Stimulated activated naive CD8-positive, alpha-beta T cell treated with anti-CD3 and anti-CD28 coated beads, Interleukin-15, amount 100 ng/mL, for 72 hours (primary cell): ENCODE measurements at regions not wholly inside any gene's neighbourhood (a gene's known extent, or its start where the extent isn't known, plus 50 kb on each side); places are given as distances from the start of the nearest gene placed in this dataset.

Experiments
- ATAC-seq: fragments of 150-1000 bp; cut with Tn5 transposase; 2 replicates; pipeline ENCODE4 v1.10.0; 2021; ENCODE audit warnings: mild to moderate bottlenecking, moderate library complexity
- DNase-seq, 2 donors: peaks; one replicate each; pipeline ENCODE4 v3.0.0; 2021 to 2022
- H3K27ac Mint-ChIP-seq, 2 donors: one replicate each; pipeline ENCODE4 v1.8.0; 2022; ENCODE audit warnings: mild to moderate bottlenecking in 2 of 2, mixed read lengths in 2 of 2, moderate library complexity in 2 of 2
- H3K27me3 Mint-ChIP-seq: one replicate; pipeline ENCODE4 v1.8.0; 2022; ENCODE audit warnings: mixed read lengths
- H3K4me1 Mint-ChIP-seq: one replicate; pipeline ENCODE4 v1.8.0; 2022; ENCODE audit warnings: mild to moderate bottlenecking, mixed read lengths
- H3K4me3 Mint-ChIP-seq, 2 donors: one replicate each; pipeline ENCODE4 v1.8.0; 2022; ENCODE audit warnings: mild to moderate bottlenecking in 2 of 2, mixed read lengths in 2 of 2, moderate library complexity in 1 of 2
- H3K9me3 Mint-ChIP-seq, 2 donors: one replicate each; pipeline ENCODE4 v1.8.0; 2022; ENCODE audit warnings: mixed read lengths in 2 of 2

DNA sequence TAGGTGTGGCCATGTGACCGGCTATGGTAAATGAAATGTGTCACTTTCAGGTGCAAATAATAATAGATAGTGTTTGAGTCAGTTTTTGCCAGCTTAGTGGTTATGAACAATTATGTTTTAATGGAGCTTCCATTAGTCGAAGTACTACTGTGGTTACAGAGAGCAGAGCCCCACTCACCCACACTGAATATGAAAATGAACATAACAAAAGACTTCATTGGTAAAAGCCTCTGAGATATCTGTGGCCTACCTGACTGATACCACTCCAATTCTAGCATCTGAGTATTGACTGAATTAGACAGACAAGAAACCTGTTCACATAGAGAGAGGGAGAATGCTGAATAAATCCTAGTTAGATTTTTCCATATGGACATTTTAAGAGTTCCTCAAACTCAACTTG lies 405.6 kb downstream of the BRINP1 start:
- Mint-ChIP-seq H3K4me1 (no peaks in the 10 kb centered on the region), H3K9me3 (peaks cover 0 to 11% of the 10 kb centered on the region in 2 donors), H3K27ac (no peak overlapping the region), H3K27me3 (no peaks in the 10 kb centered on the region), H3K4me3 (no peak overlapping the region)
- DNase-seq: no peak
- no peak for ATAC-seq

DNA sequence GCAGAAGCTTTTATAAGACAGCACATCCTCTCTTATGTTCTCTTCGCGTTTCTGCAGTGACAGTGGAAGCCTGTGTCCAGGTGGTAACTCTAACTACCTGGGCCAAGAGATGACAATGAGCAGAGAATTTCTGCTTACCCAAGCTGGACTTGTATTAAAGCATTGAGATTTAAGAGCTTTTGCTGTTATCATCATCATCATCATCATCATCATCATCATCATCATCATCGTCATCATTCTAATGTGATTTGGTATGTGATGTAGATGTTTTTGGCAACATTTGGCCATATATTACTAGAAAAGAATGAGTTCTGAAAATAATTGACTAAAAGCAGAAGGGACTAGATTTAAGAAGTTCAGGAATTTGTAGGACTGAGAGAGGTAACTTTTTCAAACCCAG lies 401.3 kb downstream of the BRINP1 start:
- H3K27ac Mint-ChIP-seq: no peak overlapping the region
- H3K4me3 Mint-ChIP-seq: no peak overlapping the region
- H3K27me3 Mint-ChIP-seq: no peaks in the 10 kb centered on the region
- H3K9me3 Mint-ChIP-seq: peaks cover 13 to 15% of the 10 kb centered on the region in 2 donors
- DNase-seq (no peak), ATAC-seq (no peak)
- H3K4me1 Mint-ChIP-seq: no peaks in the 10 kb centered on the region

DNA sequence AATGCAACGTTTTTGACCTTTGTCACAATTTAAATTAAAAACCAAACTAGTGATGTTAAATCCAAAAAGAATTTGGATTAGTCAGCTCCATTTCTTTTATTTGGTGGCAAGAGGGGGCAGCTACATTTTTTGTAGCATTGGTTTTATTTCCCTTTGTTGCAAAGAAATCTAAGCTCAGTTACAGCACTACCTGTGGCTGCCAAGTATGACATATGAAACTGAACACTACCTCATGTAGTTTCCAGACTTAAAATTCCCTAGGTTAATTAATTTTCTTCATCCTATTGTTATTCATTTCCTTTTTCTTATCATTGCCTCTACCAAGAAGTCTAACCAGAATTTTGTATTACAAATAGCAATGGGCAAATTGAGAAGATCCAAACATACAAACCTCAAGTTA lies 393.5 kb downstream of the BRINP1 start:
- Mint-ChIP-seq H3K9me3 (peaks cover 1 to 4% of the 10 kb centered on the region in 2 donors), H3K27ac (no peak overlapping the region), H3K4me3 (no peak overlapping the region), H3K4me1 (no peaks in the 10 kb centered on the region), H3K27me3 (no peaks in the 10 kb centered on the region)
- DNase-seq: no peak
- no peak for ATAC-seq

DNA sequence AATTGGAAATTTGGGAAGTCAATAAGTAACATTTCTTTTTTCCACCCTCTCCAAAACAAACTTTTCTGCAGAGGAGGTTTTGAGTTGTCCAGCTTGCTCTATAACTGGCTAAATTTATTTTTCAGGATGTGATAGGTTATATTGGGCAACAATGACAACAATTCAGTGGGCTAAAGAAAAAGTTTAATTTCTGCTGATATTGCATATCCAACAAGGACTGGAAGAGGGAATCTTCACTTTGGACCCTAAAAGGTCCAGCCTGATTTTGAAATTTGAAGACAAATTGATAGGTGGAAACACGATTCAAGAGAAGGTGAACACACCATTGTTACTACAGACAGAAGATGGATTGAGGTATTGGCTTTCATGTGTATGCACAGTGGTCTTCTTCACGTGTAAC lies 393.1 kb downstream of the BRINP1 start:
- DNase-seq: no peak
- H3K9me3 Mint-ChIP-seq: no peaks in the 10 kb centered on the region
- H3K27me3 Mint-ChIP-seq: no peaks in the 10 kb centered on the region
- no peak overlapping the region for H3K27ac Mint-ChIP-seq
- H3K4me3 Mint-ChIP-seq: no peak overlapping the region
- no peaks in the 10 kb centered on the region for H3K4me1 Mint-ChIP-seq
- no peak for ATAC-seq

DNA sequence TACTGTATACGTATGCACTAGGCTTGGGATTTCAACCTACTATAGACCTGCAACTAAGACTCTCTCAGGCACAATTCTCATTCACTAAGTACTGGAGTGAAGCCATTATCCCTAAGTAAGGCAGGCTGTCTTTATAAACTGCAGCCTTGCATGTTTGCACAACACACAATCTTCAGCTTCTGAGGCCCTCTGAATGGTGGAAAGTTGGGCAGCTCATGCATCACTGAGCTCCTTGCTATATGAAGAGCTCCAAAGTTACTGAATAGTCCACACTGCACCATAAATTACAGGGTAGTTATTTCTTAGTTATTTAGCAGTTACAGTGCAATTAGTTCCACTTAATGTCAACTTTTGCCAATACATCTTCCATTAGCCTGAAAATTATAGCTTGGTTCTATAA lies 384.6 kb downstream of the BRINP1 start:
- no peaks in the 10 kb centered on the region for H3K4me1 Mint-ChIP-seq
- H3K27ac Mint-ChIP-seq: no peak overlapping the region
- DNase-seq: no peak
- H3K9me3 Mint-ChIP-seq: peaks cover 0 to 7% of the 10 kb centered on the region in 2 donors
- H3K27me3 Mint-ChIP-seq: no peaks in the 10 kb centered on the region
- no peak overlapping the region for H3K4me3 Mint-ChIP-seq
- no peak for ATAC-seq

DNA sequence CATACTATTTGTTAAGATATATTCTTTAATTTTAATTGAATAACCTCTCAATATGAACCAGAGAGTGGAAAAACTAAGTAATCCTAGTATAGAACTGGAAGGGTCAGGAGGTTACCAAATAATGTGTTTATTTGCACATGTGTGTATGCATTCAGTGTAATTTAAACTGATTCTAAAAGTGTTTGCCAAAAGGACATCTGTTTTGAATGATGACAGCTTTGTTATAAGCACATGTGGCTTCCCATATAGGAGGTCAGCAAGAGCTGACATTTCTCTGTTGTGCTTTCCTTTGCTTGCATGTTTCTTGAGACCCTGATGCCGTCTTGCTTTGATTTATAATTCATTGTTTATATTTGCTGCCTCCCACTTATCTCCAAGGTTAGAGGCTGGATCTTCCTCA lies 383.4 kb downstream of the BRINP1 start:
- no peaks in the 10 kb centered on the region for H3K4me1 Mint-ChIP-seq
- no peak overlapping the region for H3K27ac Mint-ChIP-seq
- H3K27me3 Mint-ChIP-seq: no peaks in the 10 kb centered on the region
- peaks cover 7 to 8% of the 10 kb centered on the region in 2 donors for H3K9me3 Mint-ChIP-seq
- ATAC-seq (no peak), DNase-seq (no peak)
- no peak overlapping the region for H3K4me3 Mint-ChIP-seq

DNA sequence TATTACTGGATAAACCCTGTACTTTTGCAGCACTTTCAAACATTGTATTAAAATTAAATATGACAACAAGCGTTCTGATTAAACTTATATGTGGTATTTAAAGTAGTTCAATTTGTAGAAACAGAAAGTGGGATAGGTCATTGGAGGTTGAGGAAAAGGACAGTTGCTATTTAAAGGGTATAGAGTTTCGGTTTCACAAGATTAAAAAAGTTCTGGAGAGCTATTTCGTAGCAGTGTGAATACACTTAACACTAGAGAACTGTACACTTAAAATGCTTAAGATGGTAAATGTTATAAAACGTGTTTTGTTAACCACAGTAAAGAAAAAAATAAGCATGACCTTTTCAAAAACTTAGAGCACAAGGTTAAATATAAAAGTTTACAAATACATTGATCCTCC lies 382.1 kb downstream of the BRINP1 start:
- H3K9me3 Mint-ChIP-seq: peaks cover 7 to 8% of the 10 kb centered on the region in 2 donors
- H3K4me3 Mint-ChIP-seq: no peak overlapping the region
- no peaks in the 10 kb centered on the region for H3K4me1 Mint-ChIP-seq
- DNase-seq (no peak), ATAC-seq (no peak)
- H3K27me3 Mint-ChIP-seq: no peaks in the 10 kb centered on the region
- no peak overlapping the region for H3K27ac Mint-ChIP-seq

DNA sequence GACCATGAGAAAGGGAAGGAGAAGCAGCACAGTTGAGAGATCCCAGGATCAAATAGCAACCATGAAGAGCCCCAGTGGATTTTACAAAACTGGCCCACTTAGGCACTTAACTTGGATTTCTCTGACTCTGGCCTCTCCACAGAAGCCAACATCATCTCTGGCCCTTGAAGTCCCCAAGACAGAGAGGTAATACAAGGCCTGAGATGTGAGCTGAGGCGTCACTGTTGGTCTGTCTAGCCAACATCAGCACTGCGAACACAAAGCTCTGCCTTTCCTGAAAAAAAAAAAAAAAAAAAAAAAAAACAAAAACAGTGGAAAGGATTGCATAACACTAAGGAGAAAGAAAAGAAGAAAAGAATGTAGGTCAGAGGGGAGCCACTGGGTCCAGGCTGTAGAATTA lies 378.3 kb downstream of the BRINP1 start:
- Mint-ChIP-seq H3K4me3 (no peak overlapping the region), H3K27ac (no peak overlapping the region), H3K9me3 (peaks cover 7 to 8% of the 10 kb centered on the region in 2 donors), H3K27me3 (no peaks in the 10 kb centered on the region), H3K4me1 (no peaks in the 10 kb centered on the region)
- no peak for ATAC-seq
- DNase-seq: no peak

DNA sequence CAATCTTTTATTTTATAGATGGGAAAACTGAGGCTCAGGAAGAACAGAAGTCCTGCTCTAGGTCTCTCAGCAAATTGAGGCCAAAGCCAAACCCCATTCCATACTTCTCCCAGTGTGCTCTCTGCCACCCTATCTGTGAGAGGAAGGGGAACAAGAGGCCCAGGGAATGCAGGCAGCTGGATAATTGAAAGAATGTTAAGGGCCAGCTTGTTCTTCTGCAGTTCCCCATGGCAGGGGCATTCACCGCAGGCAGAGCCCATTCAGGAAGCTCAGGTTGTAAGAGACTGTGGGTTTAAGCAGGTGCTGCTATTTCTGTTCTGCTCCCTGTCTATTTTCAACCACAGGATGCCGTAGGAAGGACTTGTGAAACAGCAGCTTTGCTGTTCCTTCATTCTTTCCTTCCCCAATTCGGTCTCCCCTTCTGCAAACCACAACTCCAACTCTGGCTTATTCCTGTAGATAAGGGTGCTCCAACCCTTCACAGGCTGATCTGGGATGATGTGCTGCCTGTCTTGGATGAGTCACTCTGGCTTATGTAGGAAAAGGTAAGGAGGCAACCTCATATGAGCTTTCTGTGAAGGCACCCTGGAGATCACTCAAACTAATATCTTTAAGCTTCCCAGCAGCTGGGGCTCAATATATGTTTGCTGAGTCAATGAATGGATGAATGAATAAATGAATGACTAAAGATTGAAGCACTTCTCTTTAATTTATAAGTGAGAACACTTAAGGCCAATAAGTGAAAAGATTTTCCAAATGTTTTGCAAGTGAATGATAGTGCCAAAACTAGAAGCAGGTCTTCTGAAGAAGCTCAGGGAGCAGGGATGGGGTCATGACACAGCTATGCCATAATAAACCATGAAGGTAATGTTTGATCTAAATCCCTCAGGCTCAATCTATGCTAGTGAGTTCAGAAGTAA lies 377.6 kb downstream of the BRINP1 start:
- Mint-ChIP-seq H3K4me1 (no peaks in the 10 kb centered on the region), H3K9me3 (peaks cover 7 to 8% of the 10 kb centered on the region in 2 donors), H3K4me3 (no peak overlapping the region), H3K27ac (no peak overlapping the region), H3K27me3 (no peaks in the 10 kb centered on the region)
- no peak for DNase-seq
- no peak for ATAC-seq

DNA sequence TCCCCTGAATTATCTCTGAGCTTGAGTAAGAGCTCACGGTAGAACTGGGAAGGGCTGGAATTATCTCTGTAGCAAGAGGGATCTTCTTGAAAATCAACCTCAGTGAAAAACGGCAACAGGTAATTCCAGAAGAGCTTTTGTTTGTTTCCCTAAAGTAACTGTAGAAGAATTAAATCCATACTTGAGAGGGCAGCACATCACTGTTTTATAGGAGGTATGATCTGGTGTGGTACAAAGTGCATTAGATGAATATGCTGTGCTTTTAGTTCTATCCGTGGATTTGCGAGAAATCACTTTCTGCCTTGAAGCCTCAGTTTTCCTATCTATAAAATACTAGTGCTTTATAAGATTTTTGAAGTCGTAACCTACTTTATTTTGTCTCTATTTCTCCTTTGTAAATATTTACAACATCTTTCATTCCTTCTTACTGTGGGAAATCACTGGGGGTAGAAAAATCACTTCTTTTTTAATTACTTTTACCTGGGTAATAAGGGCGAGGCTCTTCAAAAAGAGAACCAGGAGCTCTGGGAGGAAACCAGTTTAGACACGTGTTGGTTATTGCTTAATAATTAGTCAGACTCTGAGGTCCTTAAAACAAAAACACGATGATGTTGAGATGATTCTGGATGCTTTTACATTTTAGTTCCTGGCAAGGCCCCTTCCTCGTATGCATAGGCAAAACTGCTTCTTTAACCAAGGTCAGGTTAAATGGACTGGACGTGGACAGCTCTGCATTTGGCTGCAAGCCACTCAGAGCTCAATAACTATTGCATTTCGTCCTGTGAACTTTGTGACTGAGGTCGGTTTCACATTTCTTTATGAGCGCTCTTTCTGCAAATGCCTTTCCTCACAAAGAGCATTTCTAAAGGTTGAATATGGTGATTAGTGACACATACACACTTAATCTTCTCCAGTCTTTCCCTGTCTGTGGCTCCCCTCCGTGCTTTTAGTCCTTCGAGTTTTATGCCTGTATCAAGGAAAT lies 376.1 kb downstream of the BRINP1 start:
- no peak overlapping the region for H3K4me3 Mint-ChIP-seq

DNA sequence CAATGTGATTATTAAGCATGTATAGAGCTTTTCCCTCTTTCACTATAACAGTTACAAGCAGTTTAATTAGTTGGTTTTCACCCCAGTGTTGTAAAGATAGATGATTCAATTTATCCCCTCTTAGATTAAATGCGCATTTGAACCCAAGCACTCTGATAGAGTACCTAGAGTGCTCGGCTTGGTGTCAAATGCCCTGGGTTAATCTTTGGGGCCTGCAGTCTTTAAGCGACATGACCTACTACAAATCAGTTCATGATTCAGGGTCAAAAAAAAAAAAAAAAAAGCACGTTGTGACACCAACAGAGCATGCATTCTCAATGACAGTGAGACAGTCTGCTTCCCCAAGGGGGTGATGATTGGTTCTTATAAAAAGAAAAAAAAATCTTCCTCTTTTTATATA lies 375.3 kb downstream of the BRINP1 start:
- ATAC-seq (no peak), DNase-seq (no peak)
- Mint-ChIP-seq H3K27me3 (no peaks in the 10 kb centered on the region), H3K4me3 (no peak overlapping the region), H3K27ac (no peak overlapping the region), H3K9me3 (peaks cover 6 to 8% of the 10 kb centered on the region in 2 donors), H3K4me1 (no peaks in the 10 kb centered on the region)

More for the DNA sequence above, 376.1 kb downstream of the BRINP1 start:
- H3K9me3 Mint-ChIP-seq: peaks cover 7 to 8% of the 10 kb centered on the region in 2 donors
- ATAC-seq (no peak), DNase-seq (no peak)
- no peaks in the 10 kb centered on the region for H3K27me3 Mint-ChIP-seq
- no peak overlapping the region for H3K27ac Mint-ChIP-seq
- no peaks in the 10 kb centered on the region for H3K4me1 Mint-ChIP-seq

DNA sequence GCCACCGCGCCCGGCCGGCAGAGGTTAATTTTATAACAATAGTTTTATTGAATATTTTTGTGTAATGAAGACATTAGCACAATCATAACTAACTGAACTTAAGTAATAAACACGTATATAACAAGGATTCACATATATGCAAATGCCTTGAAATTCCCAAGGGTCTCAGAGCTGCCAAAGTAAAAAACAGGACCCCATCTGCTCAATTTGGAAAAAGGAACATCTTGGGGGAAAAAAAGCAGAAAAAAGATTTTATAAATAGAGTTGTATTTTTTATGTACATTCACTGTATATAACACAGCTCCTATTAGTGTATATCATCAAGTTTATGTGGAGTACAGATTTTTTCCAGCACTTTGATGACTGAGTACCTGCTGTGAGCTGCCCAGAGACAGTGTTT lies 366.7 kb downstream of the BRINP1 start:
- H3K27me3 Mint-ChIP-seq: no peaks in the 10 kb centered on the region
- DNase-seq: no peak
- H3K9me3 Mint-ChIP-seq: peaks cover 0 to 4% of the 10 kb centered on the region in 2 donors
- no peak for ATAC-seq
- H3K4me1 Mint-ChIP-seq: no peaks in the 10 kb centered on the region
- no peak overlapping the region for H3K27ac Mint-ChIP-seq
- H3K4me3 Mint-ChIP-seq: no peak overlapping the region

DNA sequence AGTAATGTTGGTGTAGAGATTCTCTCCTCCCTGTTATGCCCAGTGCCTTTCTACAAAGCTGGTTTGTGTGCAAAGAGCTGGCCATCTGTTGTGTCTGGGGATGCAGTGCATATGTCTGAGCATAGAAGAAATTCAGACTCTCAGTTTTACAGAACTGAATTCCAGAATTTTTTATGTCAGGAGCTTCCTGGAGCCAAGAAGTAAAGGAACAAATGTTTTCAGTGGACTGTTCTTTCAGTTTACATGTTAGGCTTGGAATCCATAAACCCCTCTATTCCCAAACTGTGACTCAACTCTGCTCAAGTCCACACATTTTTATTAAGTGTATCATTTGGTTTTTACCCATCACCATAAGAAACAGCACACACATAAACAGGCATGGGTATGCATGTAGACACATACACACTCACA lies 366.0 kb downstream of the BRINP1 start:
- H3K9me3 Mint-ChIP-seq: peaks cover under 1 to 9% of the 10 kb centered on the region in 2 donors
- no peaks in the 10 kb centered on the region for H3K27me3 Mint-ChIP-seq
- H3K4me3 Mint-ChIP-seq: no peak overlapping the region
- ATAC-seq (no peak), DNase-seq (no peak)
- H3K27ac Mint-ChIP-seq: no peak overlapping the region
- no peaks in the 10 kb centered on the region for H3K4me1 Mint-ChIP-seq

DNA sequence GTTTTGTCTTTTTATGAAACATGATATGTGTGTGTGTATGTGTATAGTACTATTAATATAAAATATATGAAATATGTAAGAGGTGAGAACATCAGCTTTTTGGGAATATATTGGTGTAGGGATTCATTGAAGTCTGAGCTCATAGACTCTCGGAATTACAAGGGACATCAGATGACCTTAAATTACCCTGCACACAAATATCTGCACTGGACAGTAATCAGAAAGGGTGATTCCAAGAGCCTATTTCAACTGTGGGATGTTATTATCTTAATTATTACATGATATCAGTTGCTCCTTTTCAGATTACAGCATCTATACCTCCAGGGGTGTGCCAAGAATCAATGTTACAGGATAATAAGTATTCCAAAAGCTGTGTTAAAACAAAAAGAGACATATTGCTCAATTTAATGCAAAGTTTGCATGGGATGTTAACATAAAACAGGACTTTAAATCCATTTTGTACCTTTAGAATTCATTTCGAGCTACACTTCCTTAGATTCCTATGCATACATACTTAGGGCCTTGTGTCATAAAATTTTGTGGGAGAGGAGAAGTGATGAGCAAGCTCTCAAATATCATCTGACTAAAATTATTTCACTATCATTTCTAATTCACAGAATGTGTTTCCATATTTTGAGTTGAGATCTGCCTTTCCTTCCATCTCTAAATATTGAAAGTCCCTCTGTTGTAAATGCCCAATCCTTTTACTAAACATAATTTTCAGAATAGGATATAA lies 365.2 kb downstream of the BRINP1 start:
- Mint-ChIP-seq H3K4me1 (no peaks in the 10 kb centered on the region), H3K27ac (no peak overlapping the region), H3K27me3 (no peaks in the 10 kb centered on the region), H3K9me3 (peaks cover 9 to 14% of the 10 kb centered on the region in 2 donors), H3K4me3 (no peak overlapping the region)
- ATAC-seq (no peak), DNase-seq (no peak)

DNA sequence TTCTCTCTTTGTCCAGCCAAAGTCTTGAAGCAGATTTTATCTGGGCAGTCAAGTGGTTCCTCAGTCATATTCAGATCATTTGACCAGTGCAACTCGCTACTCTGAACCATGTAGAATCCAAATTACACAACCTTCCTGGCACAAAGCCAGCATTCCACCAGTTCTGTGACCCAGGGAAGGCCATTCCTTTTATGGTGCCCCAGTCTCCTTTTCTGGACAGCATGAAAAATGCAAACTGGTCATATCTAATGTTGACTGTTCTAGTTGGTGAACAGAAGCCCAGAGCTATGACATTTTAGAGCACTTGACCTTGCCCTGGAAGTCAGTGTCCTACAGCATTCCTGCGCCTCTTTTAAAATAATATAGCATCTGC lies 364.6 kb downstream of the BRINP1 start:
- H3K27ac Mint-ChIP-seq: no peak overlapping the region
- H3K27me3 Mint-ChIP-seq: no peaks in the 10 kb centered on the region
- no peaks in the 10 kb centered on the region for H3K4me1 Mint-ChIP-seq
- peaks cover 11 to 17% of the 10 kb centered on the region in 2 donors for H3K9me3 Mint-ChIP-seq
- no peak overlapping the region for H3K4me3 Mint-ChIP-seq
- ATAC-seq (no peak), DNase-seq (no peak)
